PC-9 (cell line): ENCODE measurements at regions not wholly inside any gene's neighbourhood (a gene's known extent, or its start where the extent isn't known, plus 50 kb on each side); places are given as distances from the start of the nearest gene placed in this dataset.

Experiments used
- BruUV-seq: library from RNA; stranded (reverse); fragments of 400-500 nt; replicated peaks from 2 replicates; lab custom pipeline; 2021; lab: Mats Ljungman, UMichigan
- CTCF ChIA-PET: fragments of 300-600 bp; sonication (Branson Sonifier 250); formaldehyde crosslinking; loops from one replicate; lab custom pipeline; 2022; ENCODE audit warnings: antibody characterized with exemption; lab: Charles Lee
- POLR2A ChIA-PET: fragments of 300-600 bp; sonication (Branson Sonifier 250); formaldehyde crosslinking; loops from one replicate; lab custom pipeline; 2022; ENCODE audit warnings: antibody characterized with exemption; ENCODE audit not compliant: unreplicated experiment; lab: Charles Lee
- DNase-seq, 2 experiments: peaks; one replicate each; pipeline versions ENCODE4 v3.0.0 to v3.0.0-alpha.2; 2015 to 2022; ENCODE audit warnings: mixed read lengths in 1 of 2
- H2AFZ ChIP-seq: fragments of 200-600 bp; sonication (generic); 2 replicates; pipeline ENCODE4 v1.8.1; 2017; ENCODE audit warnings: antibody characterized with exemption
- H3F3A ChIP-seq: fragments of 200-600 bp; sonication (generic); 2 replicates; pipeline ENCODE4 v1.8.1; 2017; ENCODE audit warnings: antibody characterized with exemption, mild to moderate bottlenecking, low read depth; ENCODE audit not compliant: insufficient read depth
- H3K27ac ChIP-seq: fragments of 200-600 bp; sonication (generic); 2 replicates; pipeline ENCODE4 v1.6.1; 2016; ENCODE audit warnings: mixed run types
- H3K27me3 ChIP-seq: fragments of 200-600 bp; sonication (generic); 2 replicates; pipeline ENCODE4 v1.6.1; 2016; ENCODE audit warnings: low read depth, mixed run types; ENCODE audit not compliant: insufficient read depth
- H3K36me3 ChIP-seq: fragments of 200-600 bp; sonication (generic); 2 replicates; pipeline ENCODE4 v1.6.1; 2016; ENCODE audit warnings: low read depth, mixed run types
- H3K4me1 ChIP-seq: fragments of 200-600 bp; sonication (generic); replicated peaks from 2 replicates; pipeline ENCODE4 v1.6.1; 2016; ENCODE audit warnings: mixed run types; ENCODE audit not compliant: insufficient read depth
- H3K4me2 ChIP-seq: fragments of 200-600 bp; sonication (generic); 2 replicates; pipeline ENCODE4 v1.6.1; 2017; ENCODE audit warnings: mixed run types
- H3K4me3 ChIP-seq: fragments of 200-600 bp; sonication (generic); 2 replicates; pipeline ENCODE4 v1.6.1; 2016; ENCODE audit warnings: mixed run types
- H3K79me2 ChIP-seq: fragments of 200-600 bp; sonication (generic); 2 replicates; pipeline ENCODE4 v1.6.1; 2017; ENCODE audit warnings: low read depth, mixed run types
- H3K9me2 ChIP-seq: fragments of 200-600 bp; sonication (generic); 2 replicates; pipeline ENCODE4 v1.8.1; 2017; ENCODE audit warnings: mild to moderate bottlenecking; ENCODE audit not compliant: insufficient read depth
- H3K9me3 ChIP-seq: fragments of 200-600 bp; sonication (generic); 2 replicates; pipeline ENCODE4 v1.8.1; 2016; ENCODE audit warnings: low read depth; ENCODE audit not compliant: insufficient read depth
- H4K20me1 ChIP-seq: fragments of 200-600 bp; sonication (generic); 2 replicates; pipeline ENCODE4 v1.8.1; 2017; ENCODE audit not compliant: insufficient read depth
- EZH2 ChIP-seq: fragments of 200-600 bp; sonication (generic); IDR thresholded peaks from 2 replicates; pipeline ENCODE4 v1.8.0; 2017; ENCODE audit warnings: antibody characterized with exemption, low read depth
- intact Hi-C: fragments of 100-400 bp; cut with micrococcal nuclease; formaldehyde crosslinking; loops from one replicate; pipeline ENCODE4 v1.10.0; 2022; ENCODE audit not compliant: unreplicated experiment
- TF ChIP-seq, protein P1 (sequence below): fragments of 200-600 bp; sonication (generic); conservative IDR thresholded peaks from 2 replicates; pipeline ENCODE4 v1.6.1; 2017; ENCODE audit warnings: mixed run types, antibody characterized with exemption, mild to moderate bottlenecking, moderate library complexity

DNA sequence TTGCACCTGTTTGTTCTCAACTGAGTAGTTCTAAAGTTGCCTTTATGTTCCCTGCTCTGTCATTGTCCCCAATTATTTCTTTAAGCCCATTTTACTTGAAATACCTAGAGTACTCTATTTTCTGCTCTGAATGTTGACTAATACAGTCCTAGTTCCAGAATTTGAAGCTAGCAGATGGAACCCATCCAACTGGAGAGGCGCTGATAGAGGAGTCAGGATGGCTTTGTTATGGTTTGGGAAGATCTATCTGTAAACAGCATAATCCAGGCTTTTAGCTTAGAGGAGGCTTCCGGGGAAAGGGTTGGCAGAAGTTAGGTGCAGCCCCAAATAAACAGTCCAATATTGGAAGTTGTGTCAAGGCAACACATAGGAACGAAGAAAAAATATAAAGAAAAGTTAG is 927.7 kb downstream of the TFAP2A start:
- Histone ChIP-seq H3F3A (peaks cover 5% of the 10 kb centered on the region; the same call in 1 of the 2 replicates), H3K36me3 (no peaks in the 10 kb centered on the region), H3K9me2 (no peaks in the 10 kb centered on the region), H3K27ac (no peak overlapping the region), H3K4me3 (no peak overlapping the region), H3K27me3 (no peaks in the 10 kb centered on the region), H3K79me2 (no peaks in the 10 kb centered on the region), H3K9me3 (no peaks in the 10 kb centered on the region), H3K4me2 (no peak overlapping the region), H2AFZ (no peak overlapping the region), H3K4me1 (peaks cover 9% of the 10 kb centered on the region), H4K20me1 (no peaks in the 10 kb centered on the region)
- BruUV-seq: no TSS peak
- TF ChIP-seq, protein P1, sequence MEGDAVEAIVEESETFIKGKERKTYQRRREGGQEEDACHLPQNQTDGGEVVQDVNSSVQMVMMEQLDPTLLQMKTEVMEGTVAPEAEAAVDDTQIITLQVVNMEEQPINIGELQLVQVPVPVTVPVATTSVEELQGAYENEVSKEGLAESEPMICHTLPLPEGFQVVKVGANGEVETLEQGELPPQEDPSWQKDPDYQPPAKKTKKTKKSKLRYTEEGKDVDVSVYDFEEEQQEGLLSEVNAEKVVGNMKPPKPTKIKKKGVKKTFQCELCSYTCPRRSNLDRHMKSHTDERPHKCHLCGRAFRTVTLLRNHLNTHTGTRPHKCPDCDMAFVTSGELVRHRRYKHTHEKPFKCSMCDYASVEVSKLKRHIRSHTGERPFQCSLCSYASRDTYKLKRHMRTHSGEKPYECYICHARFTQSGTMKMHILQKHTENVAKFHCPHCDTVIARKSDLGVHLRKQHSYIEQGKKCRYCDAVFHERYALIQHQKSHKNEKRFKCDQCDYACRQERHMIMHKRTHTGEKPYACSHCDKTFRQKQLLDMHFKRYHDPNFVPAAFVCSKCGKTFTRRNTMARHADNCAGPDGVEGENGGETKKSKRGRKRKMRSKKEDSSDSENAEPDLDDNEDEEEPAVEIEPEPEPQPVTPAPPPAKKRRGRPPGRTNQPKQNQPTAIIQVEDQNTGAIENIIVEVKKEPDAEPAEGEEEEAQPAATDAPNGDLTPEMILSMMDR: no peak
- TF ChIP-seq EZH2: no peak
- intact Hi-C loops: no loop called here
- CTCF ChIA-PET: interaction anchor here (0.6 kb wide), 1 partner anchor 10 kb away, joined by 3 read pairs; no protein-coding TSS in a partner anchor
- no peak for DNase-seq
- POLR2A ChIA-PET: no interaction called here

DNA sequence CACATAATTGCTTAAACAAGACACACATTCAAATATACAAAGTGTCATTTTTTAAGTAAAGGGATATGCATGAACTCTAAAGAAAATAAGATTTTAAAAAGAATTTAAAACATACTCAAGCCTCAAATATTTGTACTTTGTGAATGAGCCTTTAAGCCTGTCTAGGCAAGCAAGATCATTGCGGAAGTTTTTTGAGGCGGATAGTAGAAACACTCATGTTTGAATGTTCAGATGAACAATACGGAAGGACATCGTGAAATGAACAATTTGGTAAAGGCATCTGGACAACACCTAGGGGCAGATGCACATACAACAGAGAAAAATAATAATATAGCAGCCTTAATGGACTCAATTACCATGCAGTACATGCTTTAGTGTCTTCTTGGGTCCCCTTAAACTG is 928.9 kb downstream of the TFAP2A start:
- H3F3A ChIP-seq: peaks cover 14% of the 10 kb centered on the region; the same call in 1 of the 2 replicates
- no peak overlapping the region for H3K27ac ChIP-seq
- no peak overlapping the region for H2AFZ ChIP-seq
- no peaks in the 10 kb centered on the region for H4K20me1 ChIP-seq
- no peaks in the 10 kb centered on the region for H3K79me2 ChIP-seq
- no peaks in the 10 kb centered on the region for H3K36me3 ChIP-seq
- ChIA-PET CTCF (no interaction called here), POLR2A (no interaction called here)
- TF ChIP-seq, protein P1: no peak
- no peak for TF ChIP-seq EZH2
- H3K4me3 ChIP-seq: no peak overlapping the region
- peaks cover 18% of the 10 kb centered on the region for H3K4me1 ChIP-seq
- no peaks in the 10 kb centered on the region for H3K27me3 ChIP-seq
- no peaks in the 10 kb centered on the region for H3K9me2 ChIP-seq
- H3K4me2 ChIP-seq: no peak overlapping the region
- no peak for DNase-seq
- intact Hi-C loops: no loop called here
- BruUV-seq: no TSS peak
- H3K9me3 ChIP-seq: no peaks in the 10 kb centered on the region

GRCh38 chr6:9484686-9485085 is 930.2 kb downstream of the TFAP2A start:
- H2AFZ ChIP-seq: no peak overlapping the region
- H3K4me2 ChIP-seq: no peak overlapping the region
- ChIA-PET CTCF (no interaction called here), POLR2A (no interaction called here)
- H3K4me1 ChIP-seq: peaks cover 20% of the 10 kb centered on the region
- H3K27ac ChIP-seq: no peak overlapping the region
- no peak overlapping the region for H3K4me3 ChIP-seq
- no peaks in the 10 kb centered on the region for H4K20me1 ChIP-seq
- no peaks in the 10 kb centered on the region for H3K79me2 ChIP-seq
- no peak for TF ChIP-seq EZH2
- TF ChIP-seq, protein P1: no peak
- intact Hi-C loops: no loop called here
- H3K9me3 ChIP-seq: no peaks in the 10 kb centered on the region
- no peak for DNase-seq
- H3K27me3 ChIP-seq: no peaks in the 10 kb centered on the region
- H3K9me2 ChIP-seq: no peaks in the 10 kb centered on the region
- no peaks in the 10 kb centered on the region for H3K36me3 ChIP-seq
- peaks cover 14% of the 10 kb centered on the region; the same call in 1 of the 2 replicates for H3F3A ChIP-seq
- no TSS peak for BruUV-seq
